HG02763 (cell line): ENCODE measurements at regions not wholly inside any gene's neighbourhood (a gene's known extent, or its start where the extent isn't known, plus 50 kb on each side); places are given as distances from the start of the nearest gene placed in this dataset.
"Not testable (repeated sequence)": the region's sequence is repeated elsewhere in the genome, so short reads cannot be mapped to it uniquely, and the experiment has no call there.

ENCODE experiments used
- ATAC-seq: cut with Tn5 transposase; IDR thresholded peaks from one replicate; pipeline ENCODE4 v1.9.1; 2021; ENCODE audit warnings: mild to moderate bottlenecking, moderate library complexity; ENCODE audit not compliant: unreplicated experiment

- no peak for ATAC-seq
Observed at GRCh38 chr4:78660559-78660958, 109.0 kb downstream of the ANXA3 start.

DNA sequence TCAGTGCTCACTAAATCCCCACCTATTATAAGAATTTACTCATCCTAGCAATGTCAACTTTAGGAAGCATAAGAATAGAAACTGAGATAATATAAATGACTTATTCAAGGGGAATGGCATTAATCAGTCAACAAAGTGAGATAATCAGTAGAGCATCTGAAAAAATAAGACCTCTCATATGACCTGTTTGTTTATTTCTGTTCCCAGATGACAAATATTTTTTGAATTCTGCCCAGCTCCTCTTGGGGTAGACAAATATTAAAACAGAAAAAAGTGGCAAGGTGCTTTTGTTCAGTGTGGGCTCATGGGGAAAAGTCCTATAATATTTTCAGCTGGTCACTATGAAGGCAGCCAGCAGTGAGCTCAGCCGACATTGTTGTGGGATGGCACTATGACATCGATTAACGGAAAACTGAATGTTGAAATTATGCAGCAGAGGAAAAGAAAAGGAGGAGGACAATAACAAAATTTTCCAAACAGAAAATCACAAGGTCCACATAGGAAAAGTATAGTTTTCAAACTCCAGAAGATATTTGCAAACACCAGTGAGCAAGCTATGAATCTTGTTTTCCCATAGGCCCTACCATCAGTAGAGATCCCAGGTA, 109.6 kb downstream of the ANXA3 start:
- no peak for ATAC-seq

DNA sequence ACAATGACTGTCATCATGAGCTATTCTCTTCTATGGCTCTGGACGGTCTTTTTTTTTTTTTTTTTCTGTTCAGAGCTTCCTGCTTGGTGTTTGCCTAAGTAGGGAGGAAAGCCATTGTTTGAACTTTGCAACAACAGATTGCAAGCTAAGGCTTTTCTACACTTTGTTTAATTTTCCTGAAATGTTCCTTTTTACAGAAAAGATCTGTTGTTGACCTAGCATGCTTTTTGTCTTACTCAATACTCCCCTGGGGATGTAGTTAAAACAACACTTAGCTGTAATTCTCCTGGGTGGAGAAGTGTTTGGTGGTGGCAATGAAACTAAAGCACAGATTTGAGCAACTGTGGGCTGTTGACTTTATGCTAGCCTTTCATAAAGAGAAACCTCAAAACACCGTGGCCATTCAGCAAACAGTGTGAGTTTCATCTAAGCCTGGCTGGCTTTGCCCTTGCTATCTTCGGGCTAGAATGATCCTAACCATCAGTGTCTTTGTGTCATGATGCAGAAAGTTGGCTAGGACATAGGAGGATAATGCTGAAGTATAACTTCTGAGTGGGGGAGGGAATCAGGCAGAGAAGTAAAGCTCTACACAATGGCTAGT, 110.5 kb downstream of the ANXA3 start:
- peak; percentile 79 for ATAC-seq

DNA sequence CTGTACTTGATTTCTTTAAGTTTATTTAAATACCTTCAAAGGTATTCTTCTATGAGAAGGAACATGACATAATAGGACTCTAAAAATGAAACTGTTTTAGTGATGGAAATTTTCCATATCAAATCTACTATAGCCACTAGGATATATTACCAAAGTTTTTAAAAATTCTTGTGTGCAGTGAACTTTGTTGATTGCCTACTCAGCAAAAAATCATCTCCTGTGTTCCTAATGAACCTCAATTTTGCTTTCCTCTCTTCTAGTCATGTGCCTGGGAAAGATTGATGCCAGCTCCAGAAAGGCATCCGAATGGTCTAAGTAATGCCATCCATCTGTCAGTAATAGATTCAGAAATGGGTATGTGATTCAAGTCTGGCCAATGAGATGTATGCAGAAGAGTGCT, 111.1 kb downstream of the ANXA3 start:
- ATAC-seq = no peak

DNA sequence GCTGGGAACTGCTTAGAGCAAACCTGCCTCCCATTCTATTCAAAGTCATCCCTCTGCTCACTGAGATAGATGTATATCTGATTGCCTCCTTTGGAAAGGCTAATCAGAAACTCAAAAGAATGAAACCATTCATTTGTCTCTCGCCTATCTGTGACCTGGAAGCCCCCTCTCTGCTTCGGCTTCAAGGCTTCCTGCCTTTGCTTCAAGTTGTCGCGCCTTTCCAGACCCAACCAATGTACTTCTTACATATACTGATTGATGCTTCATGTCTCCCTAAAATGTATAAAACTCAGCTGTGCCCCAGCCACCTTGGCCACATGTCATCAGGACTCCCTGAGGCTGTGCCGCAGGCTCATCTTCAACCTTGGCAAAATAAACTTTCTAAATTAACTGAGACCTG, 111.9 kb upstream of the BMP2K start:
- ATAC-seq = not testable (repeated sequence)

- ATAC-seq = no peak
Observed at GRCh38 chr4:78665216-78665770, 110.9 kb upstream of the BMP2K start.

GRCh38 chr4:78666830-78667258, 109.3 kb upstream of the BMP2K start:
- ATAC-seq = no peak

- no peak for ATAC-seq
Observed at GRCh38 chr4:78667325-78667724, 108.8 kb upstream of the BMP2K start.

DNA sequence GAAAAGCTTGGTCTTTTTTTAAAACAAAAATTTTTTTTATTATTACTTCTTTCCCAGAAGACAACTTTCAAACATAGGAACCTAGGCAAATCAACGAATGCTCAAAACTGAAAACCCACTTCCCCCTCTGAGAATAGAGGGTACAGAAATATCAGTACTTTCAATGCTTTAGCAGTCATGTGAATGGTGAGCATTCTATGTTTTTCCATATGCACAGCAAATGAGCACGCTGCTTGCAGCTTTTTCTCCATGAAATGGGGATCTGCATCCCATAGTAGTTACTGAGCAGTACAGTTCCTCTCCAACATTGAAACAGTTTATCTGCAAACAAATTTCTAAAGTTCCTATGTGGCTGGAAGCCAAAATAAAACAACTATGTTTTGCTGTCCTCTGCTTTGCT, 108.4 kb upstream of the BMP2K start:
- ATAC-seq = peak; percentile 63

GRCh38 chr4:78669453-78669852, 106.7 kb upstream of the BMP2K start:
- no peak for ATAC-seq

DNA sequence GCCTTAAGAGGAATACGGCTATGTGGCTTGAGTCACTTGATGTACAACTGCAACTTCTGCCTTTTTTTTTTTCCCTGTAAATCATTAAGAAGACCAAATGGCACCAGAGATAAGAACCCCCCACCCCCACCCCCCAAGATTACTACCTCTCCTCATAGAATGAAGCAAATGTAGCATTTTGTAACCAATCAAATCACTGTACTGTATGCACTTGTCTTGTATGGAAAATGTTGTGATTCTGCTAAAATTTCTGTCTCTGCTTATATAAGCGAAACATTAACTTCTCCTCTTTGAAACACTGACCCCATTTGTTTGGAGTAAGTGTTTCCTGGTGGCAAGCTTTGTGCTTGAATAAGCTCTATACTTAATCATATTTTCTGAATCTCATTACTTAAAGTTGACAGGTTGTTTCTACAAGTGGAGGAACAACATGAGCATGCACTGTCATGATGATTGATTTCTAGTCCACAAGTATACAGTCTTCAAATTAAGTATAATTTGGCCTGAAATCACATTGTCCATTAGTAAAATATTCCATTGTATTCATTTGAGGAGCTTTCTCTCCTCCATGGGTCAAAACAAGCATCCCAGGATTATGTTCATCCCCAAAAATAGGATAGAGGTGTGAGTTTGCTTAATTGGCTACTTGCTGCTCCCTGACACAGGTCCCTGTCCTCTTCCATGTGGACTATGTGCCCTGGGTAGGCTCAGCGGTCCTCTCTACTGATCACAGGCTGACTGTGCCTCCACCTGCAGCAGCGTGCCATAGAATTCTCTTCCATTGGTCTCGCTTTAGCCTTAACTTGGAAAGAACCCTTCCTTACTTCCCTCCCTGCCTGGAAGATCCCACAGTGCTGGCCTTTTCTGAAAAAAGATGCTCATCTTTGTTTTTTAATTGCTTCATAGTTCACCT, 104.0 kb upstream of the BMP2K start:
- no peak for ATAC-seq

DNA sequence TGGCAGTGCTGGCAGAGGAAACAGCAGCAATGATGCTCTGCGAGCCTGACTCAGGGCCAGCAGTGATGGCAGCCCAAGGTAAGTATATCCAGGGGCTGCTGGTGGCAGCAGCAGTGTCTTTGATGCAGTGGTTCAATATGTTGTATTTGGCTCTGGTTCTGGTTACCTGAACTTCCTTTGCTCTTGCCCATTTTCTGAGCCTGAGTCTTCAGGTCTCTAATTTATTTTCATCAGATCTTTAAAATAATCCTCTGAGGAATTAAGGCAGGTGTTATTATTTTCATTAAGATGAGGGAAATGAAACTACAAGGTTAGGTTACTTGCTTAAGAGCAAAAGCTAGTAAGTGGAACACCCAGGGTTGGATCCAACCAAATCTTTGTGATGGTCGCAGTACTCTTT, 102.8 kb upstream of the BMP2K start:
- no peak for ATAC-seq

GRCh38 chr4:78675325-78675724, 100.8 kb upstream of the BMP2K start:
- ATAC-seq = no peak

- no peak for ATAC-seq
Observed at GRCh38 chr4:78682070-78682469, 94.1 kb upstream of the BMP2K start.

DNA sequence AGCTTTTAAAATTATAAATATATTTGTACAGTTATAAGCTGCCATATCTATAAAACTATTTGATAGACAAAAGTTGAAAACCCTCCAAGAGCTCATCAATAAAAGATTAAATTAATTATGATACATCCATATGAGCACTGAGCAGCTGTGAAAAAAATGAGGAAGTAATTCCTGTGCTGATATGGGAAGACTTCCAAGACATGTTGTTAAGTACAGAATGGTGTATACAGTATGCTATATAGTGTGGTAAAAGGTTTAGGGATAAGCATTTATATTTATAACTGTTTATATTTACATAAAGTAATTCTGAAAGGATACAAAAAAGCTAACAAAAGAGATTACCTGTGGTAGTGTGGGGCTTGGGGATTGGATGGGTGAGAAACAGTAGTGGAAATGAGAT, 92.8 kb upstream of the BMP2K start:
- no peak for ATAC-seq

DNA sequence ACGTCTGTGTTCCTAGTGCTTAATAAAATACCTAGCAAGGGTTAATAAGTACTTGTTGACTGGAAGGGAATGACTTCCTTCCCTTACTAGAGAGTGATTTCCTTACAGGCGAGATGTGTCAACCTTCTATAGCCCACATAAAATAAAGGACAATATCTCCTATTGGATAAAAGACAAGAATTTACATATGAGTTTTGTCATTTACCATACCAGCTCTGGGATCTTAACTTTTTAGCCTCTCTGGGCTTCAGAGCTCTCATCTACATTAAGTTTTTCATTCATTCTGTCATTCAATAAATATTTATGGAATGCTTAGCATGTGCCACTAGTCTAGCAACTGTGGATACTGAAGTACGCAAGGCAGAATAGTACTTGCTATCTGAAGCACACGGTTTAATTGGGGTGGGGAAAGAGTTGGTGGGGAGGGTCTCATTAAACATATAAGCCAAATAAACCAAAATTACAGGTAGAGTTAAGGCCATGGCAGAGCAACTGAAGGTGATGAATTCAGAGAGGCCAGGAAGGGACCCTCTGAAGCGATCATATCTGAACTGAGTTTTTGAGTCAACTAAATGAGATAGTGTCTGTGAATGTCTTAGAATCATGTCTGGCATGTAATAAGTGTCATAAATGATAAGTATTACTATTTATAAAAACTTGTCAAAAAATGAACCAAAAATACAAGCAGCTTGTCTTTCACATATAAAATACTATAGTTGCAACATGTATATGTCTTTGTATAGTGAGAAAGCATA, 91.6 kb upstream of the BMP2K start:
- no peak for ATAC-seq

DNA sequence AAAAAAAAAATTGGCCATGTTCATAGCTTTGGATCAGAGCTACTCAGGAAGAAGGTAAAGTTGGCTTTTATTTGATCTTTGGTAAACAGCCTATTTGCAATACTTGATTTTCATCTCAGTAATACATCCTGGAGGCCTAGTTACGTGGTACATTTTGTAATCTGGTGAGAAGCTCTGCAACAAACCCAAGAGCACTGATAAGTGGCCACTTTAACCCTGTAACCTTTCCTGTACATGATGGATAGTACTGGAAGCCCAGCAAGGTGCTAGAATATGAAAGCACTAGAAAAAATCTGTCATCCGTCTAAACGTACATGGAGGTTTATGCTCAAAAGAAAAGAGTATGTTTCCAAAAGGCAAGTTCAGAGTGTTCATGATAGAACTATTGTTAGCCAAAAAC, 88.3 kb upstream of the BMP2K start:
- ATAC-seq = no peak

DNA sequence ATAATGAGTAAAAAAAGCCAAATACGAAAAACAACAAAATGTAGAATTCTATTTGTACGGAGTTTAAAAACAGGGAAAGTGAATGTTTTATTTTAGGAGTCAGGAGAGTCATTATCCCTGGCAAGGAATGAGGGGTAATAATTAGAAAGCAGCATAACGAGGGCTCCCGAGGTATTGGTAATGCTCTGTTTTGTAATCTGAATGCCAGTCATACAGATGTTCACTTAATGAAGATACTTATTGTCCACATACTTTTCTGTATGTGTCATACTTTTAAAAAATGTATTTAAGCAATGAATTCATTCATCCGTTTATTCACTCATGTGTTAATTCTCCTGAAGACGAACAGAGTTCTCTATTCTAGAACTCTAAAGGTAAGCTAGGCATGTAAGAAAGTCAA, 87.8 kb upstream of the BMP2K start:
- no peak for ATAC-seq

- ATAC-seq = no peak
Observed at GRCh38 chr4:78689261-78689660, 86.9 kb upstream of the BMP2K start.

DNA sequence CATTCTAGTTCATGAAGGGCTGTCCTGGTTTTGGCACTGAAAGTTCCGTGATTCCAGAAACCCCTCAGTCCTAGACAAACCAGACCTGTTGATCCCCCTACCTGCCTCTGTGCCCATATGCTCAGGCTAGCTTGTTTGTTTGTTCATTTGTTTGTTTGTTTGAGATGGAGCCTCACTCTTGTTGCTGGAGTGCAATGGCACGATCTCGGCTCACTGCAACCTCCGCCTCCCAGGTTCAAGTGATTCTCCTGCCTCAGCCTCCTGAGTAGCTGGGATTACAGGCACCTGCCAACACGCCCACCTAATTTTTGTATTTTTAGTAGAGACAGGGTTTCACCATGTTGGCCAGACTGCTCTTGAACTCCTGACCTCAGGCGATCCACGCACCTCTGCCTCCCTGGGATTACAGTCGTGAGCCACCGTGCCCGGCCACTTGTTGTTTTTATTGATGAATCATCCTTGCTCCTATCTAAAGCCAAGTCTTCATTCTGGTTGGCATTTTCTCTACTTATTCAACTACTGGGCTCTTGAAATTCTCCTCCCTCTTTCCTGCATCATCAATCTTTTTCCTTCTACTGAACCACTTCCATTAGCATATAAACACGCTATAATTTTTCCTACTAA, 86.3 kb upstream of the BMP2K start:
- ATAC-seq = no peak

- no peak for ATAC-seq
Observed at GRCh38 chr4:78691334-78691754, 84.8 kb upstream of the BMP2K start.
